HG02840 (cell line): ENCODE measurements at regions not wholly inside any gene's neighbourhood (a gene's known extent, or its start where the extent isn't known, plus 50 kb on each side); places are given as distances from the start of the nearest gene placed in this dataset.

Source experiments
- ATAC-seq: cut with Tn5 transposase; IDR thresholded peaks from one replicate; pipeline ENCODE4 v1.9.1; 2021; ENCODE audit warnings: mild to moderate bottlenecking, moderate library complexity, moderate number of reproducible peaks; ENCODE audit not compliant: unreplicated experiment, low FRiP score

DNA sequence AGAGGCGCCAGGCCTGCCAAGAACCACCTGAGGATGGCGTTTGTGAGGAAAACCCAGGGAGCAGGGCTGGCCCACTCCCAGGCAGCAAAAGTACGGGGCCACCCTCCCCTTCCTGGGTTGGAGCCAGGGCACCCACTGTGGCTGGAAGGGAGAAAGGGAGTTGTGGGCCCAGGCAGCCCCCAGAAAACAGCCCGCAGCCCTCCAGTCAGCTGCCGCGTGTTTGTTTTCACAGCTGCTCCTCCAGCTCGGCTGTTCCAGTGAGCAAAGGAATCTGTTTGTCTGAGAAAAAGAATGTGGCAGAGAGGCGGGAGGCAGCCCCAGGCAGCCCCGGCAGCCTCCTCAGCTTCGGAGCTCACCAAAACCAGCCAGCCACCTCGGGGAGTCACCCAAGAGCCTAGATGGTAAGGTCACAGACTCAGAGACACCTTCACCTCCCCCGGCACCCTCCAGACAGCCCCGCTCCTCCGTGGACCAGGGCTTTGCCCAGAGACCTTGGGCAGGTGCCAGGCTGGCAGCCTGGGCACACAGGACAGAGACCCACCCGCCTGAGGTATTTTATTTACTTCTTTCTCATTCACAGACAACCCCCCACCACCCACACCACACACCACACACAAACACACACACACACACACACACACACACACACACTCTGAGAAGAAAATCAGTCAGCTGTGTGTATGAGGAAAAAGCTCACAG, 338.1 kb downstream of the BCOR start:
- no peak for ATAC-seq

DNA sequence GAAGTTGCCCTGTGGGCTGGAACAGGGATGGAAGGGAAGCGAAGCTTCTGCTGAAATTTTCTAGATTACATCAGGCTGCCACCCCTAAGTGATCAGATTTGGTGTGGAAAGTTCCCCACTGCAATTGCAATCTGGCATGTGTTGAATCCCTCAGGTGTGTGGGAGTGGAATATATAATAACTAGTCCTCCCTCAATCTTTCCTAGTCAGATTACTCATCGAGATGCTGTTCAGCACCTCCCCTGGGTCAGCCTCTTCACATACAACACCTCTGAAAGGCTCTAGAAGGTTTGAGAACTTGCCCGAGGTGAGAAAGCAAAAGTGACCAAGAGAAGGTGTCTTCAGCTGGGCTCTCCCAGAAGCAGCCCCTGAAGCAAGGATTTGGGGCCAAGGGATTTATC, 336.8 kb downstream of the BCOR start:
- ATAC-seq: no peak

DNA sequence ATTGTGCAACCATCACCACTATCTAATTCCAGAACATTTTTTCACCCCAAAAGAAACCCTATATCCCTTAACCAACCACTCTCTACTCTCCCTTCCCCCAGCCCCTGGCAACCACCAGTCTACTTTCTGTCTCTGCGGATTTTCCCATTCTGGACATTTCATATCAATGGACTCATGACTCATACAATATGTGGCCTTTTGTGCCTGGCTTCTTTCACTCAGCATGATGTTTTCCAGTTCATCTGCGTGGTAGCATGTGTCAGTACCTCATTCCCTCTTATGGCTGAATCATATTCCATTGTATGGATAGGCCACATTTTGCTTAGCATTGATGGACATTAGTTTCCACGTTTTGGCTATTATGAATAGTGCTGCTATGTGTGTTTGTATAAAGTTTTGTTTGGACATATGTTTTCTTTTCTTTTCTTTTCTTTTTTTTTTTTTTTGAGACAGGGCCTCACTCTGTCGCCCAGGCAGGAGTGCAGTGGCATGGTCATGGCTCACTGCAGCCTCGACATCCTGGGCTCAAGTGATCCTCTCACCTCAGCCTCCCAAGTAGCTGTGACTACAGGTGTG, 335.4 kb downstream of the BCOR start:
- ATAC-seq: no peak

DNA sequence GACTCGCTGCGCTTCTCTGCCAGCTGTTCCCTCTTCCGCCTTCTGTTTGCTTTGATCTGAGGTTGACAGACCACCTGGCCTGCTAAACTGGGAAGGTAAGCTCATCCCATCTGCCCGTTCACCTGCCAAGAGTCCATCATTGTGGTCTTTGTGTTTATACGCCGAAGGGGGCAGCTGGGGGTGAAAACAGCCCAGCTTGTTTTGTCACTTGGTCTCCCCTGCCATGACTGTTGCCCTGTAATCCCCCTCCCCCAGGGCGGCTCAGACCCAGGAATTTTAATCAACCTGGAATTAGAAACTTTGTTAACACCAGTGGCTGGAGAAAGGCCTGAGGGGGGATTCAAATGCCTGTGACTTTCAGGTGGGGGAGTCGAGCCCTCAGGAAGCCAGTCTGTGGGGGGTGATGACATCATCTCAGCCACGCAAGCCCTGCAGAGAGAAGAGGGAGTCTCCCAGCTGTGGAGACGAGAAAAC, 333.3 kb downstream of the BCOR start:
- ATAC-seq: no peak

DNA sequence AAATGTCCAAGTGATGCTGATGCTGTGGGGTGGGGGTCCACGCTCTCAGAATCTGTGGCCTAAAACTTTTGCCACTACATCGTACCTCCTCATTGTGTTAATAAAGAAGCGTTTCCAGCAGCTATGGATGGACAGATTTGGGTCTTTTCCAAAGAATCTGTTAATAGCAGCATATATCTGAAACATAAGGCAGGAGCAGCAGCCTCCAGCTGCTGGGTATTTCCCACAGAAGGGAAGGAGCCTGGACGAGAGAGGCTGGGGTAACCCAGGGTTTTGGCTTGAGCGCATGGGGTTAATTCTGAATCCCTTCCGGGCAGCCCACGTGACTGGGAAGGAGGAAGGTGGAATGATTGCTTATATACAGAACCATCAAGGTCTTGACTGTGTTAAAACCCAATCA, 332.4 kb downstream of the BCOR start:
- ATAC-seq: no peak

DNA sequence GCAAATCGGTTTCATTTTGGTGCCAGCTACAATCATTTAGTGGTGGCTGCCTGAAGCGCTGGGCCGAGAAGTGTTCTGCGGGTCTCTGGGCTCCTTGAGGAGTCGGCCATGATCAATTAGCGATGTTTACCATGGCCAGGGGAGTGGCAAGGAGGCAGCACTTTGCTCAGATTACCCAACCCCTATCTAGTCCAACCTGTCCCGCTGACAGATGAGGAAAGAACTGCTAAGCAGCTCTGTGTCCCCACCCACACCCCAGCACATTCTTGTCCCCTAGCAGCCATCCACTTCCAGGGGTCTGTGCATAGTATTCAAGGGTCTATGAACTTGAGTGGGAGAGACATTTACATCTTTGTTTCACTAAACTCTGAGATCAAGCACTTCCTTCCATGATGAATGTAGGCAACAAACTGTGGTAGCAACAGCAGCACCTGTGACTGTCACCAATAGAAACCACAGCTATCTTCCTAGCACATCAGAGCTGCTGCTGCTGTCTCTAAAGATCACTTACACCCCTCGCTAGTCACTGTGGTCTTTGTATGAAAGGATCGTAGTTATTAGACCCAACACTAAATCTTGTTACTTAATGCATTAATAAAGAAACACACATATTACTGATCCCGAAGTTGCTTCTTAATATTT, 331.6 kb downstream of the BCOR start:
- no peak for ATAC-seq

DNA sequence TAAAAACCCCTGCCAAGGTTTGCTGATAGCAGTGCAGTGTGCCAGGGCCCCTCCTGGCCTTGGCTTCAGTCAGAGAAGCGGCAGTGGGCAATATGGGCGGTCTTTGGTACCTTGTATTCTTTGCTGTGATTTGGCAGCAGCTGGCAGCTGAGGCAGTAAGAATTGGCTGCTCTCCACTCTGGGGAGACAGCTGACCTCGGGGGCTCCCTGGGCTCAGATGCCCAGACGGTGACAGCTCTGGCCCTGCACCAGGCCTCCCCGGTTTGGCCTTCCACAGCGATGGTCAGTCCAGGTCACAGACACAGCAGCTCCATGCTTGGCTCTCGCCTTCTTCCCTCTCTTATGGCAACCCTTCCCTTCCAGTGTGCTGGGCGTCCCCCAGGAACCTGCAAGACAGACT, 330.9 kb downstream of the BCOR start:
- no peak for ATAC-seq

DNA sequence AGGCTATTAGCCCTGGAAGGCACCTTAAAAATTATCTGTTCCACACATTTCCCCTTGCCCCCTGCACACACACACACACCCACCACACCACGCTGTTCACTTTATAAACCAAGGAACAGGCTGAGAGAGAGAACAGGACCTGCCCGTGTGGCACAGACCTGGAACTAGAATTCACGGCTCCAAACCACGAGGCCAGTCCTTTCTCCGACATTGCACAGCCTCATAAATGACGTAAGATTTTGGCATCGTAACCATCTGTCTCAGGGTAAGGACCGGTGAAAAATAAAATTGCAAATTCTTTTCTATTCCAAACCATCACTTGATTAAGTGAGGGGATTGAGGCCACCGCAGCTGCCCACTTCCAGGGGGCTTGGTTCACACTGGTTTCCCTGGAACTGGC, 330.3 kb downstream of the BCOR start:
- ATAC-seq: no peak

DNA sequence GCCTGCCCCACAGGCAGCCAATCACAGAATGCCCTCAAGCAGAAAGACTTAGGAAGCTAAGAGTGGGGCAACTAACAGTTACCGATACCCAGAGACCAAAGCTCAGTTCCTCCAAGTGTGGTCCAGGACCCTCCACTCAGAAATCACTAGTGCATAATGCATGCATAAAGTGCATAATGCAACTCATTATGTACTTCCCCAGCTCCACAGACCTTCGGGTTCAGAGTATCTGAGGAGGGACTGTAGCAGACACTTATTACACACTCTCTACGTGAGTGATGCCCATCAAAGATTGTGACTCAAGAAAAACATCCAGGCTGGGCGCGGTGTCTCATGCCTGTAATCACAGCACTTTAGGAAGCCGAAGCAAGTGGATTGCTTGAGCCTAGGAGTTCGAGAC, 328.0 kb downstream of the BCOR start:
- ATAC-seq: no peak

DNA sequence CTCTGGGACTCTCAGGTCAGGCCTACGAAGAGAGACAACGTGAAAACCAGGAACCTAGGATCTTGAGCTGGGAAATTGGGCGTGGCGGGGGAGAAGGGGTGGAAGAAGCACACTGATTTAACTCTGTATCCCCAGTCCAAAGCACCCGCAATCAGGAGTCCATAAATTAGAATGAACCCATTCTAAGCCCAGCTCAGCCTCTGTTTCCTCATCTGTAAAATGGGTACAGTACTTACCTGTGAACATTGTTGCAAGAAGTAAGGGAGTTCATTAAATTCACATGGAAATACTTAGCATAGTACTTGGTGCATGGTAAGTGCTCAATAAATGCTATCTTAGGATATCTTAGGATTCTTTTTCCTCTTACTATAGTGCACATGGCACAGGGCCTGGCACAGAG, 326.7 kb downstream of the BCOR start:
- ATAC-seq: no peak

DNA sequence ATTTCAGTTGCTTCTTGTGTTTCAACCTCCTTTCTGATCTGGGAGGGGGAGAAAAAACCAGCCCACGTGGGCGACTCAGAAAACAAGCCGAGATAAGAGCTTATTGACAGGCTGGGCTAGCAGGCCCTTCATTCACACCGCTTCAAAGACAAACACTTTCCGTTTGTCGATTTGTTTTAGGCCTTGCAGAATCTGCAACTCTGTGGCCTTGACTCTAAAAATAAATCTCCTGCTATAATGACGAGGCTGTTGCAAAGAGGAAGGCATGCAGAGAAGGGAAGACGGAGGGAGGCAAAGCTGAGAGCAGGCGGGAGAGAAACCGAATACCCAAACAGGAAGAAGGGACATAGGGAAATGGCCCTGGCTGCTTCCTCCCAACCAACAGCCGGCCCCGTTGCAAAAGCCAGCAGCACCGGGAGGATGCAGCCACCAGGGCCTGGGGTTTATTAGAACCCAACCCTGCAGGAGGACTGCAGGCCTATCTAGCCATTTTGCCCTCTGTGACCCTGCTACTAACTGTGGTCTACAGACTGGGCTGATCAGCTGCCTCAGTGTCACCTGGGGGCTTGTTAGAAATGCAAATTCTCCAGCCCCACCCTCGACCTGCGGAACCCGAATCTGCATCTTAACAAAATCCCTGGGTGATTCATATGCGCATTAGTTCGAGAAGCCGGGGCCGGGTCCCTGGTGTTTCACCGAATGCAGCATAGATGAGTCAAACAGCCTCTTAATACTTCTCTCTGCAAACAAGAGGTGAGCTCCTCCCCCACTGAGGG, 325.5 kb downstream of the BCOR start:
- ATAC-seq: no peak

DNA sequence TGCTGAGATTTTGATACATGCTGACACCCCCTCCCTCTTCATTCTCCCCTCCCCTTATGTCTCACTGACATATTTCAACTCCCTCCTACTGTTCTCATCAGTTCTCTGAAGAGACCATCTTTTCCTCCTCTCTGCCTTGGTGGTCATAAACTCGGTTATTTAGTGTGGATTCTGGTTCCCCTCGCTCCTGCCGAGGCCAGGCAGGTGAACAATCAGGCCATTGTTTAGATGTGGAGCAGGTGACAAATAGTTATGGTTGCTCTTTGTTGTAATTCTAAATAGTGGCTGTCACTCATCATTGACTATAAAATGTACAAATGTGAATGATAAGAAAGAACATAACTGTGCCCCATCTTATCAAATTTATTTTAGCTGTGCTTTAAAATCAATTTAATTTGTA, 324.6 kb downstream of the BCOR start:
- no peak for ATAC-seq

DNA sequence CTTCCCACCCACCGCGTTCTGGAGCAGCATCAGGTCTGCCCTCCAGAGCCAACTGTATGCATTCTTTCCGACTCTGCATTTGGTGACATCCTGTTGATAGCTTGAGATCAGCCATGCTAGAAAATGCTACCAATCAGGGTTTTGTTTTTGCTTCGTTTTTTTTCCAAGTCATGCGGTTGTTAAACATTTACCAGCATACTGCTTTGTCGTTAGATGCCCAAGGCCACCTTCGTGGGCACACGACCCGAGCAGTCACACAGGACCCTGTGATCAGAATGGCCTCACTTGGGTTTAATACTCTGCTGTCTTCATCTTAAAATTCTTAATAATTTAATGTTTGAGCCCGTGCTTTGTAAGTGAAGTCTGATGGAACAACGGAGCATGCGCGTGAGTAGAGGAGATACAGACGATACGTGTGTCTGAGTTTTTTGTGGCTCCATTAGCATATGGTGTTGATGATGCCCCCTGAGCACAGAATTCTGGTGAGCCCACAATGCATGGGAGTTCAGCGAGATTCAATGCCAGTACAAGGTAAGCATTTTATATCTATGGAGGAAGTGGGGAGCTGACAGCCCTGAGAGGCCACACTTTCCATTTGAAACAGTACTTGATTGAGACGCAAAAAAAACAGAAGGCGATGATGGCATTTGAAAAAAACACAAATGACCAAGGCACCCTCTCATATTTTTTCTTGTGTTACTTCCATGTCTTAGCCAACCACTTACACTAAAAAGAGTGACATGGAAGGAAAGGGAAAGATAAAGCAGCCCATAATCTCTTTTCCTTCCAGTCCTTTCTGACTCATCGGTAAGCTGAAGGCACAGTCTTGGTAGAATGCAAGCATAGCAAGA, 323.6 kb downstream of the BCOR start:
- ATAC-seq: no peak

DNA sequence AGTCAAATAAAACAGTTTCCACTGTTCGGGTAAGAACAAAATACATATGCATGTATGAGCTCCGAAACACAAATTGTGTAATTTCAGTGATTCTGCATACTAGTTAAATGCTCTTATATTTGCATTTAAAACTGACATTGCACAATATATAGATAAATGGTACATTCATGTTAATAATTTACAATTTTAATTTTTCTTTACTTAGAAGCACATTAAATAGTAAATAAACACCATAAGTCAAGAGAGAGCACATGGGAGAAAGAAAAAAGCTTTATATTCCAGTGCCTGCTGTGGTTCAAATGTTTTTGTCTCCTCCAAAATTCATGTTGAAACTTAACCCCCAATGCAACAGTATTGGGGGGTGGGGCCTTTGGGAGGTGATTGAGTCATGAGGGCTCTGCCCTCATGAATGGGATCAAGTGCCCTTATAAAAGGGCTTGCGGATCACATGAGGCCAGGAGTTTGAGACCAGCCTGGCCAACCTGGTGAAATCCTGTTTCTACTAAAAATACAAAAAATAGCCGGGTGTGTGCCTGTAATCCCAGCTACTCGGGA, 322.9 kb downstream of the BCOR start:
- no peak for ATAC-seq

DNA sequence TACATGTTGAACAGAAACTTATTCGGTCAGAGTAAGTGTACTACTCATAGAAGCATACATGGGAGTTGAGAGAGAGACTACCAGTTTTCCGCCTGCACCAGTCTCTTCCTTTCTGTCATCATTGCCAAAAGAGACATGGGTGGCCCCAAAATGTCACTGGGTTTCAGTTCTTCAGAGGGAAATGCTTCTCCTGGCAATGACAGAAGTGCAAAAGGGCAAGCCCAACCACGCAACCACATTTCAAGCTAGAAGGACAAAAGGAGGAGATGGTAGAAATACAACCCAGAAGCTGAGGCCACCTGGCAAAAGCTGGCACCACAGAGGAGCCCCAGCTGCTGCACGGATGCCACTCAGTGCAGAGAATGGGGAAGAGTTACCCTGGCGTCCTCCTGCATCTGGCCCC, 320.1 kb downstream of the BCOR start:
- no peak for ATAC-seq

DNA sequence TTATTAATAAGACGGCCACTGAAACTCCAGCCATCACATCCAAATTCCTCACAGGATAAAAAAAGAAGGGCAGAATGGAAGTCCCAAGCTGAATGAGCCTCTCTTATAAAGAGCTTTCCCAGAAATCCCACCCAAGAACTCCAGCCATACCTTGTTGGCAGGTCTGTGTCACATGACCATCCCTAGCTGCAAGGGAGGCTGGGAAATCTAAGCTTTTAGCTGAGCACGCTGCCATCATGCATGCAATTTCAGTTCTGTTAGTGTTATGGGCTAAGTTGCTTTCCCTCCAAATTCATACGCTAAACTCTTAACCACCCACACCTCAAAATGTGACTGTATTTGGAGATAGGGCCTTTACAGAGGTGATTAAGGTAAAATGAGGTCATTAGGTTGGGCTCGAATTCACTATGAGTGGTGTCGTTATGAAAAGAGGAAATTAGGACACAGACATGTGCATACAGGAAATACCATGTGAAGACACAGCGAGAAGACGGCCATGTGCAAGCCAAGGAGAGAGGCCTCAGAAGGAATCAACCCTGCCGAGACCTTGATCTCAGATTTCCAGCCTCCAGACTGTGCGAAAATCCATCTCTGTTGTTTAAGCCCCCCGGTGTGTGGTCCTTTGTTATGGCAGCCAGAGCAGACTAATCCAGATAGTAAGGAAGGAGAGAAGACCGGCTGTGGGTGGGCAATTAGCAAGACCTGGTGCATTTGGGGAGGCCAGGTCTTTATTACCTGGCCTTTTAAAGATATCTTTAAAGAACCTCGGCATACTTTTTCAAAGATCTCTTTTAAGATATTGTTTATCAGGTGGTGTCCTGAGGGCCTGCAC, 317.6 kb downstream of the BCOR start:
- ATAC-seq: no peak

DNA sequence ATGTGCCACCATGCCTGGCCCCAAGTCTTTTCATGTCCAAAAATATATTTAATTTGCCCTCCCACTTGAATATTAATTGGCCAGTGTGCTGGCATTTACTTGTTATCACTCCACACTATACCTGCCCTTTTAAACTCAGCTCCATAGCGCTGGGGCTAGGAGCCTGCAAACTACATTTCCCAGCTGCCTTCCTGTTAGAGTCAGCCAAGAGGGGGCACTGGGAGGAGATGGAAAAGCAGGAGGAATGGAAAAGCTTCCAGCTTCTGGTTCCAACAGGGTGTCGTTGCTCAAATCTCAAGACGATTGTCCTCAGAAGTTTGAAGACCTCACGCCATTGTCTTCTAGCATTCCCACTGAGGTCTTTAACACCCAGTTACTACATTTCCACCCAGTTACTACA, 315.5 kb downstream of the BCOR start:
- no peak for ATAC-seq

DNA sequence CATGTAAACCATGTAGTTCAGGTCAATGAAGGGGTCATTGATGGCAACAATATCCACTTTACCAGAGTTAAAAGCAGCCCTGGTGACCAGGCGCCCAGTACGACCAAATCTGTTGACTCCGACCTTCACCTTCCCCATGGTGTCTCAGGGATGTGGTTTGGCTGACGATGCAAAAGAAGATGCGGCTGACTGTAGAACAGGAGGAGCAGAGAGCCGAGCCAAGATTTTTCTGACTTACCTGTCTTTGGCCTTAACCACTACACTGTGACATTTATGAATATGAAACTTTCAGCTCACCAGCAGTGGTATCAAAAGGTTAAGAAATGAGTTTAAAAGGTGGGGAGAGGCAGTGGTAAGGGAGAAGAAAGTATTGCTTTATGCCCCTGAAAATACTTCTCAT, 309.8 kb downstream of the BCOR start:
- ATAC-seq: no peak

DNA sequence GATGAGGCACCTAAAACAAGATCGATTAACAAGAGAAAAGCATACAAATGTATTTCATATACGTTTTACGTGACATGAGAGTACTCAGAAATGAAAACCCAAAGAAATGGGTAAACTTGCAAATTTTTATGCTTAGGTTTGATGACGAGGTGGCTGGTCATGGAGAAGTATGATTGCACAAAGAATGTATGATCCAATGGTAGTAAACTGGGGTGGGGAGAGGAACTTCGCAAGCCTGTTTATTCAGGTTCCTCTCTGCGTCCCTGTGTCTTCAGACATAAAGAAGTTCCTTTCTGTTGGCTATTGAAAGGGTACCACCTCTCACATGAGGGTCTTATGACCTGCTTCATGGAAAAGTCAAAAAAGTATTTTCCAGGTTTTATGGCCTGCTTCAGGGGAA, 309.2 kb downstream of the BCOR start:
- no peak for ATAC-seq
